LNCaP clone FGC (cell line): ENCODE measurements at regions not wholly inside any gene's neighbourhood (a gene's known extent, or its start where the extent isn't known, plus 50 kb on each side); places are given as distances from the start of the nearest gene placed in this dataset.

ENCODE experiments used
- DNase-seq: peaks from one replicate; pipeline ENCODE4 v3.0.0-alpha.2; 2011; ENCODE audit warnings: low read depth
- H3K4me3 ChIP-seq: 2 replicates; pipeline ENCODE4 v1.5.1; 2011; ENCODE audit warnings: mild to moderate bottlenecking, low read depth, low read length, control low read depth
- TF ChIP-seq, protein P1 (sequence below): IDR thresholded peaks from 2 replicates; pipeline ENCODE4 v1.5.1; 2012; ENCODE audit warnings: mild to moderate bottlenecking; ENCODE audit not compliant: control insufficient read depth, insufficient read depth; ENCODE audit errors: extremely low read depth

- TF ChIP-seq, protein P1, sequence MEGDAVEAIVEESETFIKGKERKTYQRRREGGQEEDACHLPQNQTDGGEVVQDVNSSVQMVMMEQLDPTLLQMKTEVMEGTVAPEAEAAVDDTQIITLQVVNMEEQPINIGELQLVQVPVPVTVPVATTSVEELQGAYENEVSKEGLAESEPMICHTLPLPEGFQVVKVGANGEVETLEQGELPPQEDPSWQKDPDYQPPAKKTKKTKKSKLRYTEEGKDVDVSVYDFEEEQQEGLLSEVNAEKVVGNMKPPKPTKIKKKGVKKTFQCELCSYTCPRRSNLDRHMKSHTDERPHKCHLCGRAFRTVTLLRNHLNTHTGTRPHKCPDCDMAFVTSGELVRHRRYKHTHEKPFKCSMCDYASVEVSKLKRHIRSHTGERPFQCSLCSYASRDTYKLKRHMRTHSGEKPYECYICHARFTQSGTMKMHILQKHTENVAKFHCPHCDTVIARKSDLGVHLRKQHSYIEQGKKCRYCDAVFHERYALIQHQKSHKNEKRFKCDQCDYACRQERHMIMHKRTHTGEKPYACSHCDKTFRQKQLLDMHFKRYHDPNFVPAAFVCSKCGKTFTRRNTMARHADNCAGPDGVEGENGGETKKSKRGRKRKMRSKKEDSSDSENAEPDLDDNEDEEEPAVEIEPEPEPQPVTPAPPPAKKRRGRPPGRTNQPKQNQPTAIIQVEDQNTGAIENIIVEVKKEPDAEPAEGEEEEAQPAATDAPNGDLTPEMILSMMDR, result no peak
- no peak overlapping the region for H3K4me3 ChIP-seq
- no peak for DNase-seq
Measured at GRCh38 chr3:64892671-64893309, 205.0 kb upstream of the ADAMTS9 start.

DNA sequence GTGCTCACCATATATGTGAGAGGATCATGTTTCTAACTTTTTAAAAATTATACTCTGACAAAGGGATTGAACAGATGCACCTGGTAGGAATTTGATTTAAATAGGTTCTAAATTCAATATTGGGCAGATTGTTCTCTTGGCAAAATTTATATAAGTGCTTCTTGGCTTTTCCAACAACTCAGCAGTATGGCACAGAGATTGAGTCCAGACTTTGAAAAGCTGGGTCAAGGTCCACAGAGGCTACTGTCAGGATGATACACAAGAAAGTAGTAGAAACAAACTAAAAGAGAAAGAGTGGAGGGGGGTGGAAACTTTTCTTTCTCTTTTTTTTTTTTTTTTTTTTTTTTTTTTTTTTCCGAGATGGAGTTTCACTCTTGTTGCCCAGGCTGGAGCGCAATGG lies 203.2 kb upstream of the ADAMTS9 start:
- H3K4me3 ChIP-seq, result no peak overlapping the region
- no peak for DNase-seq
- TF ChIP-seq, protein P1, result no peak

DNA sequence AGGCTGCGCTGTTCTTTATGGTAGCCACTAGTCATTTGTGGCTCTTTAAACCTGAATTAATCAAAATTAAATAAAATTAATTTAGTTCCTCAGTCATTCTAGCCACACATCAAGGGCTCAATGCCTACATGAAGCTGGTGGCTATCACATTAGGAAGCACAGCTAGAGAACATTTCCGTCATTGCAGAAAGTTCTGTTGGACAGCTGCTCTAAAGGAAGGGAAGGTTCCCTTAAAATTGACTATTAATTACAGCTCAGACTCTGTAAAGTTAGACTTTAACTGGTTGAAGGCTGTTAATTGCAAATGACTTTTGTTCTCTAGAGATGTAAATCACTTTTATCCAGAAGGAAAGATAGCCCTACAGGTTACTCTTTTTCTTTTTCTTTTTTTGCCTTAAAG lies 202.7 kb upstream of the ADAMTS9 start:
- DNase-seq, result no peak
- TF ChIP-seq, protein P1, result no peak
- no peak overlapping the region for H3K4me3 ChIP-seq

GRCh38 chr3:64890006-64890405 lies 202.2 kb upstream of the ADAMTS9 start:
- TF ChIP-seq, protein P1, result no peak
- H3K4me3 ChIP-seq, result no peak overlapping the region
- DNase-seq, result no peak

- no peak for DNase-seq
- TF ChIP-seq, protein P1, result no peak
- no peak overlapping the region for H3K4me3 ChIP-seq
Measured at GRCh38 chr3:64888840-64889392, 201.1 kb upstream of the ADAMTS9 start.

GRCh38 chr3:64888165-64888564 lies 200.4 kb upstream of the ADAMTS9 start:
- H3K4me3 ChIP-seq, result no peak overlapping the region
- TF ChIP-seq, protein P1, result no peak
- DNase-seq, result no peak

GRCh38 chr3:64885055-64885454 lies 197.3 kb upstream of the ADAMTS9 start:
- no peak overlapping the region for H3K4me3 ChIP-seq
- DNase-seq, result no peak
- TF ChIP-seq, protein P1, result no peak
